H1 (cell line): ENCODE measurements at regions not wholly inside any gene's neighbourhood (a gene's known extent, or its start where the extent isn't known, plus 50 kb on each side); places are given as distances from the start of the nearest gene placed in this dataset.

Source experiments
- ATF3 ChIP-seq: IDR thresholded peaks from 2 replicates; pipeline ENCODE4 v1.6.1; 2011; ENCODE audit warnings: low read depth, mild to moderate bottlenecking, low read length; ENCODE audit not compliant: insufficient read depth
- BCL11A ChIP-seq, 2 experiments: IDR thresholded peaks; one replicate each; pipeline ENCODE4 v1.6.1; 2011; ENCODE audit warnings: low read depth in 2 of 2, low read length in 2 of 2, mild to moderate bottlenecking in 2 of 2
- BRCA1 ChIP-seq: IDR thresholded peaks from 2 replicates; pipeline ENCODE4 v1.6.1; 2012; ENCODE audit warnings: low read depth, low read length, improper control_type of control experiment
- CHD7 ChIP-seq: fragments of 300-600 bp; sonication (generic); IDR thresholded peaks from 2 replicates; pipeline ENCODE4 v1.7.1; 2012; ENCODE audit warnings: low read length, moderate library complexity, mild to moderate bottlenecking, inconsistent platforms; ENCODE audit not compliant: insufficient replicate concordance
- CTBP2 ChIP-seq: IDR thresholded peaks from 2 replicates; pipeline ENCODE4 v1.7.0; 2011; ENCODE audit warnings: borderline replicate concordance, mild to moderate bottlenecking, moderate library complexity, mixed read lengths, low read length; ENCODE audit not compliant: insufficient read depth, insufficient read length
- KDM4A ChIP-seq: IDR thresholded peaks from one replicate; pipeline ENCODE4 v1.7.1; 2012; ENCODE audit warnings: low read depth, mild to moderate bottlenecking, moderate library complexity, low read length, inconsistent platforms; ENCODE audit not compliant: severe bottlenecking
- NRF1 ChIP-seq: IDR thresholded peaks from 2 replicates; pipeline ENCODE4 v1.6.1; 2011; ENCODE audit warnings: mild to moderate bottlenecking, low read depth, low read length, improper control_type of control experiment
- RXRA ChIP-seq: IDR thresholded peaks from 2 replicates; pipeline ENCODE4 v1.6.1; 2011; ENCODE audit warnings: low read depth, mild to moderate bottlenecking, low read length, moderate library complexity; ENCODE audit not compliant: insufficient read depth
- SUZ12 ChIP-seq: fragments of 200-600 bp; sonication (generic); IDR thresholded peaks from 2 replicates; pipeline ENCODE4 v1.6.1; 2012; ENCODE audit warnings: mild to moderate bottlenecking, inconsistent platforms, low read length, moderate library complexity, mixed read lengths

GRCh38 chr10:57168611-57169240 is 807.7 kb upstream of the ZWINT start (continued):
- TF ChIP-seq CHD7 (no peak), BRCA1 (no peak), ATF3 (no peak), CTBP2 (no peak), SUZ12 (no peak), BCL11A (IDR thresholded peaks at IDR 0.05; ENCODE audit: low read depth in 2 of 2, low read length in 2 of 2) (no peak), RXRA (no peak), NRF1 (no peak), KDM4A (no peak)
